ENCODE measurements at regions not wholly inside any gene's neighbourhood (a gene's known extent, or its start where the extent isn't known, plus 50 kb on each side); places are given as distances from the start of the nearest gene placed in this dataset.

DNA sequence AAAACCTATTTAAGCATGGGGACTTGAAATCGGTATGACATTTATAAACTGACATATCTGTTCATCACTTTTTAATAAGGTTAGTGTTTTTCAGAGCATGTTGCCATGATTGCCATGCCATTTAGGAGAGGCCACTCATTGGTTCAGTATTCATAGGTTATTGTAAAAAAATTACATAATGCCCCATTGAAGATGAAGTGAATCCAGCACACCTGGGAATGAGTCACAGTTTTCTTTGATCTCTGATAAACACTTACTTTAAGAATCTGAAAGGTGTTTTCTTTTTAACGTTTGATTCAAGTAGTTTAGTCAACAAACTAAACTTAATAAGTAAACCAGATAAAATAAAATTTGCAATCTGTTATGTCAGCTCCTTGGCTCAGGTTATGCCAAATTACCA, 278.3 kb downstream of the ARL4A start:
- no peak for TF ChIP-seq CTCF (IDR thresholded peaks at IDR 0.05; ENCODE audit: low read depth, low read length)
- DNase-seq (ENCODE audit: low read depth, low spot score): no peak
- no peak overlapping the region for H3K4me3 ChIP-seq (ENCODE audit: low read depth, low read length)
- in situ Hi-C loops (cut with HindIII; ENCODE audit: low sequenced_read_pairs): no loop called here

GRCh38 chr7:12967322-12967721, 279.9 kb downstream of the ARL4A start:
- DNase-seq (ENCODE audit: low read depth, low spot score): no peak
- H3K4me3 ChIP-seq (ENCODE audit: low read depth, low read length): no peak overlapping the region
- in situ Hi-C loops (cut with HindIII; ENCODE audit: low sequenced_read_pairs): no loop called here
- no peak for TF ChIP-seq CTCF (IDR thresholded peaks at IDR 0.05; ENCODE audit: low read depth, low read length)

DNA sequence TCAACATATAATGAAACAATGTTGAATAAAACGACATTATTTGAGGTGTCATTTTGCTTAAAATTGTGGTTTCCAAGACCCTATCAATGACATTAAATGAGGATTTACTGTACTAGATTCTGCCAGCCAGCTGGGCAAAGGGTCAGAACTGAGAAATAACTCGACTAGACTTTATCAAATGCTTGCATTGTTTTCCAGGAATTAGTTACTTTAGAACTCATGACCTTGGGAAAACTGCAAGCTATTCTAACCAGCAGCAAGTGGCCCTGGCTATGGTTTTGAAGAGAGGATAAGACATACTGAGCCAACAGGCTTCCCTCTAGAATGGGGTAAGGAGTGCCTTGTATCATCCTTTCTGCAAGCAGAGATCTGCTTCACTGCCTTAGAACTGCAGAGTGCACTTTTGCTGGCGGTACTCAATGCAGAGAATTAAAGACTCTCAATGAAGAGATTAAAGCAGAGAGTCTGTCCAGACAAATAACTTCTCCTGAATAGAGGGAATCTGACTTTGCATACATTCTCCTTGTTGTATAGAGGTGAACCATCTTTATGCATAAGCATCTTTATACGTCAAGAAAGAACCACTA, 281.5 kb downstream of the ARL4A start:
- in situ Hi-C loops (cut with HindIII; ENCODE audit: low sequenced_read_pairs): no loop called here
- TF ChIP-seq CTCF (IDR thresholded peaks at IDR 0.05; ENCODE audit: low read depth, low read length): no peak
- H3K4me3 ChIP-seq (ENCODE audit: low read depth, low read length): no peak overlapping the region
- no peak for DNase-seq (ENCODE audit: low read depth, low spot score)

GRCh38 chr7:12970626-12971025, 283.2 kb downstream of the ARL4A start:
- no peak for TF ChIP-seq CTCF (IDR thresholded peaks at IDR 0.05; ENCODE audit: low read depth, low read length)
- no peak overlapping the region for H3K4me3 ChIP-seq (ENCODE audit: low read depth, low read length)
- DNase-seq (ENCODE audit: low read depth, low spot score): no peak
- in situ Hi-C loops (cut with HindIII; ENCODE audit: low sequenced_read_pairs): no loop called here

DNA sequence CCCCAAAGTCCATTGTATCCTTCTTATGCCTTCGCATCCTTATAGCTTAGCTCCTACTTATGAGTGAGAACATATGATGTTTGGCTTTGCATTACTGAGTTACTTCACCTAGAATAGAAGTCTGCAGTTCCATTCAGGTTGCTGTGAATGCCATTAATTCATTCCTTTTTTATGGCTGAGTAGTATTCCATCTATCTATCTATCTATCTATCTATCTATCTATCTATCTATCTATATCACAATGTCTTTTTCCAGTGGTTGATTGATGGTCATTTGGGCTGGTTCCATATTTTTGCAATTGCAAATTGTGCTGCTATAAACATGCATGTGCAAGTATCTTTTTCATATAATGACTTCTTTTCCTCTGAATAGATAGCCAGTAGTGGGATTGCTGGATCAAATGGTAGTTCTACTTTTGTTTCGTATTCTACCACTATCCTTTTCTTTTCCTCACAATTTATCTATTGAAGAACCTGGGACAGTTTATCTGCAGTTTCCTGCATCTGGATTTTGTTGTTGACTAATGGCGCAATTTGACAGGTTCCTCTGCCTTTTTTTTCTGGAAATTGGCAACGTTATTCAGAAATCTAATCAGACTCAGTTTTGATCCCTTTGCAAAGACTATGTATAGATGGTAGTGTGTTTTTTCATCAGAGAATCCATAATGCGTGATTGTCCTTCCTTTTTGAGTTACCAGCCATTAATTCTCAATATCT, 287.2 kb downstream of the ARL4A start:
- in situ Hi-C loops (cut with HindIII; ENCODE audit: low sequenced_read_pairs): no loop called here
- no peak for TF ChIP-seq CTCF (IDR thresholded peaks at IDR 0.05; ENCODE audit: low read depth, low read length)
- DNase-seq (ENCODE audit: low read depth, low spot score): no peak
- H3K4me3 ChIP-seq (ENCODE audit: low read depth, low read length): no peak overlapping the region

DNA sequence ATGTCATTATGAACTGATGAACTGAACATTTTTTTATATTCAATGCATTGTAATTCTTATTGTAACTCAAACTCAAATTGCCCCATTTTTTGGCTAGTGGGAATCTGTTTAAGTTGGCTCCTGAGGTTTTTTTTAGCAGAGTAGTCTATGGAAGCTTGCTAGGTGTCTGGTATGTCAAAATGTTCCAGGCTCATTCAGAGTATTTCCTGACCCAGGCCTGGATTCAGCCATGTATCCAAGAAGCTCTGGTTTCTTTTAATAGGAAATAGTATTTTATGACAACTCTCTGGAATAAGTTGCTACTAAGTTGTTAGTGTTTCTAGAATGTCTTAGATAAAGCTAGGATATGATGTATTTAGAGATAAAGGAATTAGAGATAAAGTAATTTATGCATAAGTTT, 288.0 kb downstream of the ARL4A start:
- no peak for TF ChIP-seq CTCF (IDR thresholded peaks at IDR 0.05; ENCODE audit: low read depth, low read length)
- DNase-seq (ENCODE audit: low read depth, low spot score): no peak
- in situ Hi-C loops (cut with HindIII; ENCODE audit: low sequenced_read_pairs): no loop called here
- no peak overlapping the region for H3K4me3 ChIP-seq (ENCODE audit: low read depth, low read length)
